OCI-LY7 (cell line): ENCODE measurements at regions not wholly inside any gene's neighbourhood (a gene's known extent, or its start where the extent isn't known, plus 50 kb on each side); places are given as distances from the start of the nearest gene placed in this dataset.

Experiments
- BruUV-seq: library from RNA; stranded (reverse); fragments of 400-500 nt; replicated peaks from 2 replicates; lab custom pipeline; 2021; lab: Mats Ljungman, UMichigan
- CTCF ChIA-PET: fragments of 300-600 bp; sonication (Branson Sonifier 250); formaldehyde crosslinking; loops from one replicate; lab custom pipeline; 2022; ENCODE audit warnings: antibody characterized with exemption; ENCODE audit not compliant: unreplicated experiment; lab: Charles Lee
- POLR2A ChIA-PET: fragments of 300-600 bp; sonication (Branson Sonifier 250); formaldehyde crosslinking; loops from one replicate; lab custom pipeline; 2022; ENCODE audit warnings: antibody characterized with exemption; lab: Charles Lee
- DNase-seq: peaks from one replicate; pipeline ENCODE4 v3.0.0-alpha.2; 2015; ENCODE audit warnings: low spot score
- H2AFZ ChIP-seq: fragments of 200-600 bp; sonication (generic), shearing (Covaris generic); 2 replicates; pipeline ENCODE4 v1.6.1; 2014; ENCODE audit warnings: mild to moderate bottlenecking, antibody characterized with exemption, low read length, moderate library complexity
- H3K27ac ChIP-seq: fragments of 200-600 bp; sonication (generic); 2 replicates; pipeline ENCODE4 v1.5.1; 2014; ENCODE audit warnings: mixed run types, low read depth, mild to moderate bottlenecking, moderate library complexity, low read length, inconsistent platforms; ENCODE audit not compliant: poor library complexity, severe bottlenecking
- H3K36me3 ChIP-seq: fragments of 200-600 bp; sonication (generic); 2 replicates; pipeline ENCODE4 v1.6.1; 2014; ENCODE audit warnings: mild to moderate bottlenecking, antibody characterized with exemption, low read length, moderate library complexity, mixed read lengths; ENCODE audit not compliant: insufficient read depth
- H3K4me1 ChIP-seq: fragments of 200-600 bp; sonication (generic); 2 replicates; pipeline ENCODE4 v1.5.1; 2014; ENCODE audit warnings: mild to moderate bottlenecking, low read length; ENCODE audit not compliant: insufficient read depth, poor library complexity, severe bottlenecking
- H3K4me2 ChIP-seq: fragments of 200-600 bp; sonication (generic); 2 replicates; pipeline ENCODE4 v1.6.1; 2014; ENCODE audit warnings: mild to moderate bottlenecking, low read length
- H3K4me3 ChIP-seq: fragments of 200-600 bp; sonication (generic); 2 replicates; pipeline ENCODE4 v1.5.1; 2014; ENCODE audit warnings: mild to moderate bottlenecking, low read depth, low read length; ENCODE audit not compliant: poor library complexity, severe bottlenecking
- H3K79me2 ChIP-seq: fragments of 200-600 bp; sonication (generic); 2 replicates; pipeline ENCODE4 v1.6.1; 2016; ENCODE audit warnings: low read depth, mild to moderate bottlenecking, low read length, moderate library complexity, mixed read lengths; ENCODE audit not compliant: insufficient read depth
- H3K9me2 ChIP-seq: fragments of 200-600 bp; sonication (generic); 2 replicates; pipeline ENCODE4 v1.6.1; 2016; ENCODE audit warnings: mild to moderate bottlenecking, low read length, mixed read lengths; ENCODE audit not compliant: insufficient read depth
- H3K9me3 ChIP-seq: fragments of 200-600 bp; sonication (generic); 2 replicates; pipeline ENCODE4 v1.6.1; 2014; ENCODE audit warnings: mild to moderate bottlenecking, mixed run types, low read length, mixed read lengths
- H4K20me1 ChIP-seq: fragments of 200-600 bp; sonication (generic); 2 replicates; pipeline ENCODE4 v1.6.1; 2014; ENCODE audit warnings: mild to moderate bottlenecking, antibody characterized with exemption, low read length, moderate library complexity, mixed read lengths; ENCODE audit not compliant: insufficient read depth
- CTCF ChIP-seq: fragments of 200-600 bp; sonication (generic); conservative IDR thresholded peaks from 2 replicates; pipeline ENCODE4 v1.5.1; 2014; ENCODE audit warnings: mild to moderate bottlenecking, antibody characterized with exemption, low read length, moderate library complexity, mixed read lengths
- EZH2phosphoT487 ChIP-seq: fragments of 200-600 bp; sonication (generic); IDR thresholded peaks from 2 replicates; pipeline ENCODE4 v1.6.1; 2018; ENCODE audit warnings: low read depth, borderline replicate concordance, mild to moderate bottlenecking, mixed run types, antibody characterized with exemption, low read length, moderate library complexity, mixed read lengths
- intact Hi-C: fragments of 100-400 bp; cut with micrococcal nuclease; formaldehyde crosslinking; loops from one replicate; pipeline ENCODE4 v1.10.0; 2022; ENCODE audit not compliant: unreplicated experiment

- H3K9me3 ChIP-seq = no peaks in the 10 kb centered on the region
- CTCF ChIA-PET = no interaction called here
- H3K36me3 ChIP-seq = no peaks in the 10 kb centered on the region
- no peak overlapping the region for H3K4me2 ChIP-seq
- H3K4me3 ChIP-seq = no peak overlapping the region
- intact Hi-C loops = no loop called here
- no peaks in the 10 kb centered on the region for H3K9me2 ChIP-seq
- H4K20me1 ChIP-seq = no peaks in the 10 kb centered on the region
- no peak for TF ChIP-seq CTCF
- TF ChIP-seq EZH2phosphoT487 = no peak
- DNase-seq = no peak
- H2AFZ ChIP-seq = no peak overlapping the region
- H3K79me2 ChIP-seq = no peaks in the 10 kb centered on the region
- no peaks in the 10 kb centered on the region for H3K4me1 ChIP-seq
- no TSS peak for BruUV-seq
- no peak overlapping the region for H3K27ac ChIP-seq
- POLR2A ChIA-PET = interaction anchor here (0.6 kb wide), 1 partner anchor 1820 kb away, joined by 3 read pairs; no protein-coding TSS in a partner anchor
Measured at GRCh38 chr10:123445261-123445775, 220.8 kb upstream of the GPR26 start.

GRCh38 chr10:123446449-123447156, 219.6 kb upstream of the GPR26 start:
- H3K4me1 ChIP-seq = no peaks in the 10 kb centered on the region
- ChIA-PET CTCF (no interaction called here), POLR2A (no interaction called here)
- no peaks in the 10 kb centered on the region for H3K79me2 ChIP-seq
- no peak for DNase-seq
- no peak overlapping the region for H3K4me2 ChIP-seq
- H3K9me3 ChIP-seq = no peaks in the 10 kb centered on the region
- H3K27ac ChIP-seq = no peak overlapping the region
- no peaks in the 10 kb centered on the region for H3K36me3 ChIP-seq
- TF ChIP-seq EZH2phosphoT487 = no peak
- no peak for TF ChIP-seq CTCF
- no peak overlapping the region for H2AFZ ChIP-seq
- no peaks in the 10 kb centered on the region for H4K20me1 ChIP-seq
- no peaks in the 10 kb centered on the region for H3K9me2 ChIP-seq
- intact Hi-C loops = no loop called here
- H3K4me3 ChIP-seq = no peak overlapping the region
- no TSS peak for BruUV-seq
